ENCODE measurements at regions not wholly inside any gene's neighbourhood (a gene's known extent, or its start where the extent isn't known, plus 50 kb on each side); places are given as distances from the start of the nearest gene placed in this dataset.

DNA sequence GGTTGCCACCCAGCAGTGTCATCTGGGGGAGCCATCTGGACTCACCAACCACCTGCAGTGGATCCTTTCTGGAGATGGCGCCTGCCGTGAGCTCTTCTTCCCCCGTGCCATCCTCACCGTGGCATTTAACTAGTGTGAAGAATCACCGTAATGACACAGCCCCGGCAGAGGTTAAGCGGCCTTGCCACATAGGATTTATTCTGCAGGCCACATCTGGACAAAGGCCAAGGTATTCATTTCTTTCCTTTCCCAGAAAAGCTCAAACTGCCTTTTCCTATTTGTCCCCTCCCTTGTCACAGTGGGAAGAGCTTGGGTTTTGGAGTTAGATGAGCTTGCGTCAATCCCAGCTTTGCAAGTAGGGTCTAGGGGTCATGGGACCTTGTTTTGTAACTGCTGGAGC lies 88.4 kb downstream of the PXDC1 start:
- no peak for TF ChIP-seq CTCF (conservative IDR thresholded peaks at IDR 0.05; ENCODE audit: low read length)
- no peak for TF ChIP-seq EZH2phosphoT487 (IDR thresholded peaks at IDR 0.05; ENCODE audit: borderline replicate concordance, low read depth, low read length)

All from OCI-LY7 (cell line).